ENCODE measurements at regions not wholly inside any gene's neighbourhood (a gene's known extent, or its start where the extent isn't known, plus 50 kb on each side); places are given as distances from the start of the nearest gene placed in this dataset.
"Not testable (repeated sequence)": the region's sequence is repeated elsewhere in the genome, so short reads cannot be mapped to it uniquely, and the experiment has no call there.

- no peak for DNase-seq (ENCODE audit: low read depth)
These were observed 208.7 kb upstream of the RAI14 start for GRCh38 chr5:34447424-34447823.

GRCh38 chr5:34449639-34450038 is 206.5 kb upstream of the RAI14 start:
- DNase-seq (ENCODE audit: low read depth), result no peak

- no peak for DNase-seq (ENCODE audit: low read depth)
These were observed 205.8 kb upstream of the RAI14 start for GRCh38 chr5:34450338-34450737.

DNA sequence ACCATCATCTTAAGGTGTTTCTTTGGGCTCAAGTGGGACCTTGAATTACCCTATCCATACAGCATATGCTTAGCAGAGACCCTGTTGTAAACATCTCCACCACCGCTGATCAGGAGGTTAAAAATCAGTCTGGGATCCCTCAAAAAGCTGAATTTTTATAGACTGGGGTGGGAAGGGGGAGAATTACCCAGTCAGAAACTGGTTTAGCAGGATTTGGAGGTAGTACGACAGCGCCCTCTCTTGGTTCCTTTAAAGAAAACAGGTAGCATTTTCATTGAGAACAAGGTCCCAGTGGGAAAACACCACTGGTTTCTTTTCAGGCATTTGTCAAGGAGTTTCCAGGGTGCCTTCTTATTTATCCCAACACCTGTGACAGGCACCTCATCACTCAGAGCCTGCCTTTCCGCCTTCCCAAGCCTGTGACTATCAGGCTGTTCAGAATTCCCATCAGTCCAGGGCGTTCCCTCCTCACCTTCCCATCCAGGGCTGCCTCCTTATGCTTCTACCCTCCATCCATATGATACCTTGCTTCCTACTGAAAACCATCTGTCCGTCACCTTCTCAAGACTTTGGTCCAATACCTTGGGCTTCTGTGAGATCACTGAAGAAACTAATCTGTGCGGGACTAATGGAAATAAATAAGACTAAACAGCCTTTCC is 203.8 kb upstream of the RAI14 start:
- DNase-seq (ENCODE audit: low read depth), result peak; percentile 17

- DNase-seq (ENCODE audit: low read depth), result no peak
These were observed 201.0 kb upstream of the RAI14 start for GRCh38 chr5:34455098-34455497.

DNA sequence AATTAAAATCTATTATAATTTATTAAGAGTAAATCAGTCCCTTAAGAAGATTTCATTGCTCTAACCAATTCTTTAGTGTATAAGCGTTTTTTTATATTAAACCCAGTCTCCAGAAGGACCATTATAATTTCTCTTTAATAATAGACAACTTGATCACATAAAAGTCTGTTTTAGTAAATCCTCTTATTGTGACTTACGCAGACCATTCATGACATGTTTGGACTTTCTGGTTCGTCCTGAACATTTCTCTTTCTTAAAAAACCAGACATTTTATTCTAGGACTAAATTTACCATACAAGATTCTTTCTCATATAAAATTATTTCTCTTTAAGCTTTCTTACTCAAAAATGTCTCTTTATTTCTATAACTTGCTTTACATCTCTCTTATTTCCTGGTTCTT is 196.2 kb upstream of the RAI14 start:
- DNase-seq (ENCODE audit: low read depth), result no peak

DNA sequence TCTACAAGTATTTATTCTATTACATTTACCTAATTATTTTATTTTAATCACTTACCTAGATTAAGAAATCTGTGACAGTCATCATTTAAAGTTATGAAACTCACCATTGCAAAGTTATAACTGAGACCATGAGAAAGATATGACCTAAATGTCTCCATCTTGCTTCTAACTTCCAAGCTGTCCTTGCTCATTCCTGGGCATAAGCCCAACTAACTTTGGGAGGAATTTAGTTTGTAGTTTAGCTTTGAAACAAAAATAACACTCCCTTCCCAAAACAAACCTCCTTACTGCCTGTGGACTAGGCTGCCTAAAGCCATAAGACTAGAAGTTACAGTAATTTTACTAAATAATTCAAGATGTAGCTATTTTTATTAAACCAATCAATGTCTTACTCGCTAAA is 195.6 kb upstream of the RAI14 start:
- DNase-seq (ENCODE audit: low read depth), result no peak

DNA sequence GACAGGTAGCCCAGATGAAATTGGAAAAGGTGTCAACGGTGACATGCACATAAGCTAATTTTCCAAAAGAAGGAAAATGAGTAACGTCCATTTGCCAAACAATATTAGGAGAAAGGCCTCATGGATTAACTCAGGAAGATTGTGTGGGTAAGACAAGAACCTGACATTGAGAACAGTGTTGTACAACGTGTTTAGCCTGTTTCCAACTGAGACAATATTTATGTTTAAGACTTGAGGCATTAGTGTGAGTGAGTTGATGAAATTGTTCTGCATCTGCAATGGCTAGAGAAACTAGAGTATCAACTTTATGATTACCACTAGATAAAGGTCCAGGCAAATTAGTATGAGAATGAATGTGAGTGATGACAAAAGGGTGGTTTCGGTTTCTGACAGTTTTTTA is 191.3 kb upstream of the RAI14 start:
- DNase-seq (ENCODE audit: low read depth), result no peak

DNA sequence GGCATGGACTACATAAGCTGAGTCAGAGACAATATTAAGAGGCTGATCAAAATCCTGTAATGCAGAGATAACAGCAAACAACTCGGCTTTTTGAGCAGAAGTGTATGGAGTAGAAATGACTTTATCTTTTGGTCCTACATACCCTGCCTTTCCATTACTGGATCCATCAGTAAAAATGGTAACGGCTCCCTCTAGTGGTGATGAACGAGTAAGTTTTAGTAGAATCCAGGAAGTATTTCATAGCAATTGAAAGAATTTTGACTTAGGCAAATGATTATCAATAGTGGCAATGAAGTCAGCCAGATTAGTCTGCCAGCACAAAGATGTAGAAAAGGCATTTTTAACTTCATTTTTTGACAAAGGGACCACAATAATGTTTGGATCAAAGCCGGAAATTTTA is 190.8 kb upstream of the RAI14 start:
- DNase-seq (ENCODE audit: low read depth), result peak; percentile 28

DNA sequence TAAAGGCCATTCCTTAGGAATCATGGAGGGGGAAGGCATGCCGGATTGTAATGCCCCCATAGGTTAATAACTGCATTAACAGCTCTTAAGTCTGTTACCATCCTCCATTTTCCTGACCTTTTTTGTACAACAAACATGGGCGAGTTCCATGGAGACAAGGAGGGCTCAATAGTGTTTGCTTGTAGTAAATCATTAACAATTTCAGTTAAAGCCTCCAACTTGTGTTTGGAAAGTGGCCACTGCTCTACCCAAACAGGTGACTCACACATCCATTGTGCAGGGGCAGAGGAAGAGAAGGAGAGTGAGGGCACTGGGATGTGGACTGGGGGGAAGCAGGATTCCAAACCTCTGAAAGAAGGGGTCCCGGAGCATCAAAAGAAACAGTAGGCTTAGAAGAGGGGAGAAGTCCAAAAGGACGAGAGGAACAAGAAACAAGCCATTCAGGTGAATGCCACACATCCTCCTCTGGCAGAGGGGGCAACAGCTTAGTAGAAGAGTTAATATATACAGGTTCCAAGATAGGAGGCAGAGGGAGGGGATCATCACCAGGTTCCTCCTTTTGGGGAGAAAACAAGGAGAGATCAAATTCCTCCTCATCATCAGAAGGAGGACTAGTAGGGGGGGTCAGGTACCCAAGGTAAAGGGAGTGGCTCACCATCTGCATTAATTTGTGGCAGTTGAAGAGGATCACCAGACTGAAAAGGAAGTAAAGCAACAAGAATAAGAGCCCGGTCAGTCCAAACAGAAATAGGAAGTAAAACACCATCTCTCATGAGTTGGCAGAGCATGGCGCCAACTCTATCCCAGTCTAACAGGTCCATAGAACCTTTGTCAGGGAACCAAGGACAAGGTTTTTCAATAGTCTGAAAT is 189.4 kb upstream of the RAI14 start:
- not testable (repeated sequence) for DNase-seq (ENCODE audit: low read depth)

DNA sequence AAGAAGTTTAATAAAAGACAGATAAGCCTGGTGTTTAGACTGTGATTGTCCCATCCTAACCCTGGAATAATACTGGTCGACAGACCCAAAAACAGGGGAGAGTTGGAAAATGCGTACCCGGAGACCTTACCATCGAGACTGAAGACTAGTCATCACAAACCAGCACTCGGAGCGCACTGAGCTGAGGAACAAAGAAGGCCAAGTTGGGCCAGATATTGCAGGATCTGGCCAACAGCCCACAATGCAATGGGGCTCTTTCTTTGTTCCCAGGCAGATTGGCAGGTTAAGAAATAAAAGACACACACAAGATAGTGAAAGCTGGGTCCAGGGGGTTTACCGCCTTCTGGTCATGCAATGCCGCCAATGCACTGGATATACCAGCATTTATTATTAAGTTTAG is 188.7 kb upstream of the RAI14 start:
- no peak for DNase-seq (ENCODE audit: low read depth)

DNA sequence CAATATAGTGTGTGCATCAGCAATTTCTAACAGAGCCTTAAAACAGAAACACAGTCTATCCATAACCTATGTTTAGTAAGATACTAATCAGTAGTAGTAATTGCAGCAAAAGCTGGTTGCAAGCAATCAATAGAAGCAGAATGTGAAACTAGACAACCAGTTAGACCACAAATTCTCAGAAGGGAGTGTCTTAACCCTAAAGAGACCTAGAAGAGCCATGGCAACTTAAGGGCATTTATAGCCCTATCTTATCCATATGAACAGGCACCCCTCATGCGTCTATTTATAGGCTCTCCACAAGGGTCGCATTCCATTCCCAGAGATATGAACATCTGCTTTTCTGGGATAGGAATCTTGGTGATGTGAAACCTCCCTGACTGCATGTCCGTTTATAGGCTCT is 188.1 kb upstream of the RAI14 start:
- not testable (repeated sequence) for DNase-seq (ENCODE audit: low read depth)

GRCh38 chr5:34469971-34470370 is 186.2 kb upstream of the RAI14 start:
- DNase-seq (ENCODE audit: low read depth), result no peak

DNA sequence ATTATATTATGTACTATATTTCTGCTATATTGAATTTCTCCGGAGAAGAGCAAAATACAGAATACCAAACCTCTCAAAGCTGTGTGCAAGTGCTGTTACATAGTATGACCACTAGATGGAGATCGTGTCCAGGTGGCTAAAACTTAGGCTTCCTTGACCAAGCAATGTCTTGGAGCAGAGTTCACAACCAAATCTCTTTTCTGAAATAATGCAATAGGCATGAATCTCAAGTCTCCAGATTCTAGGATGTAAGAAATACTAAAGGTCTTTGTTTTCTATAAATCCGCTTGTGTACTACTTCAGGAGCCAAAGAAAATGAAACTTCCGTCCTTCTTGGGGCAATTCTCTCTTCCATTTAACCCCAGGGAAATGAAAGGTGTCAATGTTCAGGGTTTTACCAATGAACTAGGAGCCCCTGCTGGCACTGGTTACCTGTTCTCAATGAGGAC is 181.5 kb upstream of the RAI14 start:
- peak; percentile 63 for DNase-seq (ENCODE audit: low read depth)

GRCh38 chr5:34475249-34475966 is 180.7 kb upstream of the RAI14 start:
- no peak for DNase-seq (ENCODE audit: low read depth)

GRCh38 chr5:34476941-34477565 is 179.1 kb upstream of the RAI14 start:
- DNase-seq (ENCODE audit: low read depth), result no peak

- DNase-seq (ENCODE audit: low read depth), result no peak
These were observed 175.2 kb upstream of the RAI14 start for GRCh38 chr5:34480810-34481528.

- no peak for DNase-seq (ENCODE audit: low read depth)
These were observed 172.6 kb upstream of the RAI14 start for GRCh38 chr5:34483442-34484033.

GRCh38 chr5:34484216-34484920 is 171.8 kb upstream of the RAI14 start:
- DNase-seq (ENCODE audit: low read depth), result no peak

DNA sequence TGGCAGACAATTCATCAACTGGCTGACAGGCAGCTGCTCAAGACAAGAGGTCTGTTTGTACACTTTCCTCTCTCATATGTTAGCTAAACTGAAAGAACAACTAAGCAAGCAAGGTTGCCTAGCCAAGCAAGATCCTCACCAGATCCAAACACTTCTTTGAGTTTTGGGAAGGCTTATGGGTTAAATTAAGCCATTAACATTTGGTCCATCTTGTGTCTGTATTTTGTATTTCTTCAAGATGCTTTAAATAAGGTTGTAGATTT is 170.4 kb upstream of the RAI14 start:
- no peak for DNase-seq (ENCODE audit: low read depth)
